IMR-90 (cell line): ENCODE measurements at regions not wholly inside any gene's neighbourhood (a gene's known extent, or its start where the extent isn't known, plus 50 kb on each side); places are given as distances from the start of the nearest gene placed in this dataset.

ENCODE experiments used
- ATAC-seq: fragments of 200-7000 bp; cut with Tn5 transposase; 2 replicates; pipeline ENCODE4 v1.9.1; 2020; ENCODE audit warnings: low read depth, mild to moderate bottlenecking, moderate library complexity
- BruUV-seq: library from RNA; stranded (reverse); fragments of 400-500 nt; replicated peaks from 2 replicates; lab custom pipeline; 2021; lab: Mats Ljungman, UMichigan
- CTCF ChIA-PET: fragments of 300-600 bp; formaldehyde crosslinking; extraction: SDS; loops from one replicate; lab custom pipeline; 2021; ENCODE audit warnings: antibody characterized with exemption; lab: Yijun Ruan, JAX
- POLR2A ChIA-PET: fragments of 300-600 bp; sonication (Branson Sonifier 250); formaldehyde crosslinking; loops from one replicate; lab custom pipeline; 2022; ENCODE audit warnings: antibody characterized with exemption; ENCODE audit not compliant: unreplicated experiment; lab: Charles Lee
- DNase-seq: peaks from one replicate; pipeline ENCODE4 v3.0.0; 2013
- H2AFZ ChIP-seq: replicated peaks from 2 replicates; pipeline ENCODE3; 2013; ENCODE audit warnings: low read length, mild to moderate bottlenecking; ENCODE audit not compliant: poor library complexity
- H2AK5ac ChIP-seq: 2 replicates; pipeline ENCODE4 v1.6.1; 2013; ENCODE audit warnings: low read depth, low read length, inconsistent platforms
- H2AK9ac ChIP-seq: replicated peaks from 2 replicates; pipeline ENCODE3; 2013; ENCODE audit warnings: mild to moderate bottlenecking, low read depth, low read length, moderate library complexity; ENCODE audit not compliant: poor library complexity
- H2BK120ac ChIP-seq: 2 replicates; pipeline ENCODE4 v1.6.1; 2013; ENCODE audit warnings: low read depth, low read length, inconsistent platforms
- H2BK15ac ChIP-seq: 3 replicates; pipeline ENCODE4 v1.6.1; 2013; ENCODE audit warnings: low read depth, low read length, inconsistent platforms
- H2BK20ac ChIP-seq: 2 replicates; pipeline ENCODE4 v1.6.1; 2013; ENCODE audit warnings: low read depth, mild to moderate bottlenecking, inconsistent platforms, low read length, moderate library complexity
- H2BK5ac ChIP-seq: 2 replicates; pipeline ENCODE4 v1.6.1; 2013; ENCODE audit warnings: mild to moderate bottlenecking, low read depth, low read length, inconsistent platforms; ENCODE audit not compliant: poor library complexity, severe bottlenecking
- H3K14ac ChIP-seq: replicated peaks from 2 replicates; pipeline ENCODE4 v1.6.1; 2013; ENCODE audit warnings: low read depth, low read length, inconsistent platforms
- H3K18ac ChIP-seq: 2 replicates; pipeline ENCODE4 v1.6.1; 2013; ENCODE audit warnings: low read depth, low read length, control low read depth
- H3K23ac ChIP-seq: 2 replicates; pipeline ENCODE4 v1.6.1; 2013; ENCODE audit warnings: low read depth, low read length, inconsistent platforms
- H3K27ac ChIP-seq: 2 replicates; pipeline ENCODE4 v1.5.1; 2013; ENCODE audit warnings: mild to moderate bottlenecking, control low read depth, low read length; ENCODE audit not compliant: insufficient read depth
- H3K27me3 ChIP-seq: 2 replicates; pipeline ENCODE4 v1.6.1; 2013; ENCODE audit warnings: low read length; ENCODE audit not compliant: control insufficient read depth, insufficient read depth
- H3K36me3 ChIP-seq: 2 replicates; pipeline ENCODE4 v1.6.1; 2013; ENCODE audit warnings: low read length, mixed read lengths; ENCODE audit not compliant: control insufficient read depth, insufficient read depth
- H3K4ac ChIP-seq: 2 replicates; pipeline ENCODE4 v1.6.1; 2013; ENCODE audit warnings: low read depth, low read length, inconsistent platforms
- H3K4me1 ChIP-seq: 2 replicates; pipeline ENCODE4 v1.6.1; 2013; ENCODE audit warnings: low read length, mixed read lengths; ENCODE audit not compliant: control insufficient read depth, insufficient read depth
- H3K4me2 ChIP-seq: 2 replicates; pipeline ENCODE4 v1.6.1; 2013; ENCODE audit warnings: low read depth, mild to moderate bottlenecking, control low read depth, low read length, moderate library complexity
- H3K4me3 ChIP-seq: 2 replicates; pipeline ENCODE4 v1.5.1; 2013; ENCODE audit warnings: low read depth, mild to moderate bottlenecking, control low read depth, low read length, moderate library complexity; ENCODE audit not compliant: insufficient read depth
- H3K56ac ChIP-seq: 2 replicates; pipeline ENCODE4 v1.6.1; 2013; ENCODE audit warnings: low read length, inconsistent platforms; ENCODE audit not compliant: insufficient read depth; ENCODE audit errors: extremely low read depth
- H3K79me1 ChIP-seq, 2 experiments: 2 replicates each; pipeline ENCODE4 v1.6.1; 2013; ENCODE audit warnings: low read length in 2 of 2, inconsistent platforms in 1 of 2, low read depth in 1 of 2
- H3K9ac ChIP-seq: 2 replicates; pipeline ENCODE4 v1.6.1; 2013; ENCODE audit warnings: low read depth, low read length, control low read depth
- H3K9me1 ChIP-seq: 2 replicates; pipeline ENCODE4 v1.6.1; 2013; ENCODE audit warnings: low read length, inconsistent platforms; ENCODE audit not compliant: insufficient read depth
- H3K9me3 ChIP-seq: 2 replicates; pipeline ENCODE4 v1.6.1; 2013; ENCODE audit warnings: low read length; ENCODE audit not compliant: control insufficient read depth, insufficient read depth
- H4K20me1 ChIP-seq: 2 replicates; pipeline ENCODE4 v1.6.1; 2013; ENCODE audit warnings: low read length, inconsistent platforms; ENCODE audit not compliant: insufficient read depth
- H4K5ac ChIP-seq: 2 replicates; pipeline ENCODE4 v1.6.1; 2013; ENCODE audit warnings: mild to moderate bottlenecking, low read depth, low read length, control low read depth
- H4K8ac ChIP-seq, 2 experiments: 2 replicates each; pipeline ENCODE4 v1.6.1; 2013; ENCODE audit warnings: low read depth in 2 of 2, low read length in 2 of 2, control low read depth in 1 of 2, inconsistent platforms in 1 of 2
- H4K91ac ChIP-seq: 2 replicates; pipeline ENCODE4 v1.6.1; 2013; ENCODE audit warnings: low read depth, low read length, inconsistent platforms; ENCODE audit not compliant: insufficient read depth
- RFX5 ChIP-seq: IDR thresholded peaks from 2 replicates; pipeline ENCODE4 v1.8.0; 2012; ENCODE audit warnings: low read depth, mild to moderate bottlenecking, low read length, moderate library complexity
- WGBS, 2 experiments: methylation state at CpG; one replicate each; pipeline versions ENCODE4 v1.1.5 to v1.1.7; 2013; ENCODE audit warnings: missing lambda C conversion rate in 2 of 2; ENCODE audit not compliant: insufficient read length in 1 of 2; ENCODE audit errors: extremely low coverage in 2 of 2; 5-methylcytosine and 5-hydroxymethylcytosine counted together
- dilution Hi-C: fragments of 300-500 bp; cut with HindIII; formaldehyde crosslinking; loops from one replicate; pipeline ENCODE4 v1.14.3; 2018; ENCODE audit warnings: low sequenced_read_pairs; ENCODE audit not compliant: unreplicated experiment
- in situ Hi-C: fragments of 300-500 bp; cut with MboI; formaldehyde crosslinking; loops from 3 replicates; pipeline ENCODE4 v1.14.3; 2019; ENCODE audit warnings: low sequenced_read_pairs, inconsistent platforms, mixed read lengths
- intact Hi-C: fragments of 100-400 bp; cut with micrococcal nuclease; formaldehyde crosslinking; loops from 2 replicates; pipeline ENCODE4 v1.10.0; 2022
- TF ChIP-seq, protein P1 (sequence below): fragments of 150-350 bp; IDR thresholded peaks from 2 replicates; pipeline ENCODE4 v1.6.1; 2016; ENCODE audit warnings: low read depth, mild to moderate bottlenecking, low read length, moderate library complexity, borderline replicate concordance

DNA sequence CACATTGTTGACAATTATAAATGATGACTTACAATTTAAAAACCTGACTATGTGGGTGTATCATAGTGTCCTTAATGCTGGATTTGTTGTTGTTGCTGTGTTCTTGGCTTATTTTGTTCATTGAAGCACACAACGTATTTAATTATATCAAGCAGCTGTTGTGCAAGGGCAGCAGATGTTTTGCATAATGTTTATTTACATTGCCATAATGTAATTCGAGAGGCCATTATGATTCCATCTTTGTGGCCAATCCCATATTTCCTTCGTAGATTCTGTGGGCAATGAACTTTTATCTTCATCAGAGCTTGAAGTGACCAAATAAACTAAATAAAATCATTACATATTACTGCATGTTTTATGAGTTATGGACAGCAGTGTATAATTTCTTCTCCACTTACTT, 422.6 kb upstream of the GALNTL6 start:
- no peak overlapping the region for H3K4me3 ChIP-seq
- no peak overlapping the region for H3K9ac ChIP-seq
- H2AFZ ChIP-seq: no peak overlapping the region
- no peak for ATAC-seq
- DNase-seq: no peak
- H3K4me2 ChIP-seq: no peak overlapping the region
- intact Hi-C loops: no loop called here
- no peak for TF ChIP-seq RFX5
- TF ChIP-seq, protein P1, sequence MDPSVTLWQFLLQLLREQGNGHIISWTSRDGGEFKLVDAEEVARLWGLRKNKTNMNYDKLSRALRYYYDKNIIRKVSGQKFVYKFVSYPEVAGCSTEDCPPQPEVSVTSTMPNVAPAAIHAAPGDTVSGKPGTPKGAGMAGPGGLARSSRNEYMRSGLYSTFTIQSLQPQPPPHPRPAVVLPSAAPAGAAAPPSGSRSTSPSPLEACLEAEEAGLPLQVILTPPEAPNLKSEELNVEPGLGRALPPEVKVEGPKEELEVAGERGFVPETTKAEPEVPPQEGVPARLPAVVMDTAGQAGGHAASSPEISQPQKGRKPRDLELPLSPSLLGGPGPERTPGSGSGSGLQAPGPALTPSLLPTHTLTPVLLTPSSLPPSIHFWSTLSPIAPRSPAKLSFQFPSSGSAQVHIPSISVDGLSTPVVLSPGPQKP: no peak
- no peaks in the 10 kb centered on the region for H4K20me1 ChIP-seq
- no peak overlapping the region for H2BK20ac ChIP-seq
- CTCF ChIA-PET: no interaction called here
- no CpG with 5 or more reads among the region's 3 CpGs for WGBS, 2 experiments
- in situ Hi-C loops: no loop called here
- H3K4ac ChIP-seq: no peak overlapping the region
- no peaks in the 10 kb centered on the region for H3K4me1 ChIP-seq
- dilution Hi-C loops: no loop called here
- H2BK120ac ChIP-seq: no peak overlapping the region
- H3K23ac ChIP-seq: no peak overlapping the region
- no peak overlapping the region for H2BK5ac ChIP-seq
- H4K8ac ChIP-seq: no peak overlapping the region
- H2AK9ac ChIP-seq: no peak overlapping the region
- H3K27ac ChIP-seq: no peak overlapping the region
- no peak overlapping the region for H2BK15ac ChIP-seq
- H3K14ac ChIP-seq: no peak overlapping the region
- no peaks in the 10 kb centered on the region for H3K79me1 ChIP-seq
- POLR2A ChIA-PET: no interaction called here
- no peak overlapping the region for H4K5ac ChIP-seq
- H2AK5ac ChIP-seq: no peak overlapping the region
- H3K9me1 ChIP-seq: no peaks in the 10 kb centered on the region
- H4K91ac ChIP-seq: no peak overlapping the region
- no peak overlapping the region for H3K18ac ChIP-seq
- BruUV-seq: no TSS peak
- peaks cover 14% of the 10 kb centered on the region for H3K9me3 ChIP-seq
- no peak overlapping the region for H3K56ac ChIP-seq
- no peaks in the 10 kb centered on the region for H3K27me3 ChIP-seq
- H3K36me3 ChIP-seq: no peaks in the 10 kb centered on the region
